ENCODE measurements at regions not wholly inside any gene's neighbourhood (a gene's known extent, or its start where the extent isn't known, plus 50 kb on each side); places are given as distances from the start of the nearest gene placed in this dataset.

DNA sequence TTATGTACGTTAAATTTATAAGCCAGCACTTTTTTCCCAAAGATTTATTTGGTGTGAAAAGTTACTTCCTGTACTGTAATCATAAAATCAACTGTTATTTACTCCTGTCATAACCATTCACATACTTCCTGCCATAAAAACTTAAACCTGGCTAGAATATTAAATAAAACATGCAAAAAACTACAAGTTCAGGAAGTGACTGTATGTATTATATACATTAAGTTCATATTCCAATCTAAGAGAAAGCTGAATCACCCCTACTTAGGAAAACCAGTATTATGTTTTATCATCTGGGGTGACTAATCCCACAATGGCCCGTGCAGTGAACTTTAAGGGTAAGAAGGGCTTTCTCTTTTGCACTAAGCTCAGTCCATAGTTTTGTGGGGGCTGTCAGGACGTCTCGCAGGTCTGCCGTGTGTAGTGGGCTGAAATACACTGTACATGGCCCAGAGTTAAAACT is 183.7 kb upstream of the KLF14 start:
- TF ChIP-seq, protein P1, sequence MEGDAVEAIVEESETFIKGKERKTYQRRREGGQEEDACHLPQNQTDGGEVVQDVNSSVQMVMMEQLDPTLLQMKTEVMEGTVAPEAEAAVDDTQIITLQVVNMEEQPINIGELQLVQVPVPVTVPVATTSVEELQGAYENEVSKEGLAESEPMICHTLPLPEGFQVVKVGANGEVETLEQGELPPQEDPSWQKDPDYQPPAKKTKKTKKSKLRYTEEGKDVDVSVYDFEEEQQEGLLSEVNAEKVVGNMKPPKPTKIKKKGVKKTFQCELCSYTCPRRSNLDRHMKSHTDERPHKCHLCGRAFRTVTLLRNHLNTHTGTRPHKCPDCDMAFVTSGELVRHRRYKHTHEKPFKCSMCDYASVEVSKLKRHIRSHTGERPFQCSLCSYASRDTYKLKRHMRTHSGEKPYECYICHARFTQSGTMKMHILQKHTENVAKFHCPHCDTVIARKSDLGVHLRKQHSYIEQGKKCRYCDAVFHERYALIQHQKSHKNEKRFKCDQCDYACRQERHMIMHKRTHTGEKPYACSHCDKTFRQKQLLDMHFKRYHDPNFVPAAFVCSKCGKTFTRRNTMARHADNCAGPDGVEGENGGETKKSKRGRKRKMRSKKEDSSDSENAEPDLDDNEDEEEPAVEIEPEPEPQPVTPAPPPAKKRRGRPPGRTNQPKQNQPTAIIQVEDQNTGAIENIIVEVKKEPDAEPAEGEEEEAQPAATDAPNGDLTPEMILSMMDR (IDR thresholded peaks at IDR 0.05), result no peak
- no peak for TF ChIP-seq EZH2 (IDR thresholded peaks at IDR 0.05; ENCODE audit: borderline replicate concordance, insufficient read depth, low read depth, low read length, poor library complexity, severe bottlenecking)

Data from B cell (primary cell).